ENCODE measurements at regions not wholly inside any gene's neighbourhood (a gene's known extent, or its start where the extent isn't known, plus 50 kb on each side); places are given as distances from the start of the nearest gene placed in this dataset.

- Histone ChIP-seq H3K4me1 (ENCODE audit: low read depth) (no peaks in the 10 kb centered on the region), H3K36me3 (no peaks in the 10 kb centered on the region), H3K27ac (no peak overlapping the region), H3K9me3 (ENCODE audit: low read depth) (no peaks in the 10 kb centered on the region), H3K4me3 (no peak overlapping the region), H3K27me3 (no peaks in the 10 kb centered on the region)
- no peak for DNase-seq (ENCODE audit: low read depth in 1 of 2, low spot score in 1 of 2)
- no peak for TF ChIP-seq CTCF (IDR thresholded peaks at IDR 0.05; ENCODE audit: low read depth, low read length)
These were observed 318.2 kb downstream of the SAMD5 start for GRCh38 chr6:147826698-147827097.

- H3K4me3 ChIP-seq: no peak overlapping the region
- no peaks in the 10 kb centered on the region for H3K36me3 ChIP-seq
- no peak overlapping the region for H3K27ac ChIP-seq
- H3K27me3 ChIP-seq: no peaks in the 10 kb centered on the region
- DNase-seq (ENCODE audit: low read depth in 1 of 2, low spot score in 1 of 2): no peak
- H3K4me1 ChIP-seq (ENCODE audit: low read depth): no peaks in the 10 kb centered on the region
- no peak for TF ChIP-seq CTCF (IDR thresholded peaks at IDR 0.05; ENCODE audit: low read depth, low read length)
- no peaks in the 10 kb centered on the region for H3K9me3 ChIP-seq (ENCODE audit: low read depth)
These were observed 320.9 kb downstream of the SAMD5 start for GRCh38 chr6:147829418-147829817.

- TF ChIP-seq CTCF (IDR thresholded peaks at IDR 0.05; ENCODE audit: low read depth, low read length): no peak
- H3K9me3 ChIP-seq (ENCODE audit: low read depth): no peaks in the 10 kb centered on the region
- H3K4me1 ChIP-seq (ENCODE audit: low read depth): no peaks in the 10 kb centered on the region
- H3K36me3 ChIP-seq: no peaks in the 10 kb centered on the region
- H3K4me3 ChIP-seq: no peak overlapping the region
- H3K27me3 ChIP-seq: no peaks in the 10 kb centered on the region
- no peak for DNase-seq (ENCODE audit: low read depth in 1 of 2, low spot score in 1 of 2)
- H3K27ac ChIP-seq: no peak overlapping the region
These were observed 321.3 kb downstream of the SAMD5 start for GRCh38 chr6:147829835-147830234.

GRCh38 chr6:147831356-147831755, 322.9 kb downstream of the SAMD5 start:
- DNase-seq (ENCODE audit: low read depth in 1 of 2, low spot score in 1 of 2): no peak
- H3K36me3 ChIP-seq: no peaks in the 10 kb centered on the region
- no peak overlapping the region for H3K27ac ChIP-seq
- H3K9me3 ChIP-seq (ENCODE audit: low read depth): no peaks in the 10 kb centered on the region
- H3K4me1 ChIP-seq (ENCODE audit: low read depth): no peaks in the 10 kb centered on the region
- H3K27me3 ChIP-seq: no peaks in the 10 kb centered on the region
- no peak for TF ChIP-seq CTCF (IDR thresholded peaks at IDR 0.05; ENCODE audit: low read depth, low read length)
- no peak overlapping the region for H3K4me3 ChIP-seq

GRCh38 chr6:147833607-147834006, 325.1 kb downstream of the SAMD5 start:
- Histone ChIP-seq H3K27ac (no peak overlapping the region), H3K4me3 (no peak overlapping the region), H3K27me3 (no peaks in the 10 kb centered on the region), H3K9me3 (ENCODE audit: low read depth) (no peaks in the 10 kb centered on the region), H3K36me3 (no peaks in the 10 kb centered on the region), H3K4me1 (ENCODE audit: low read depth) (no peaks in the 10 kb centered on the region)
- no peak for DNase-seq (ENCODE audit: low read depth in 1 of 2, low spot score in 1 of 2)
- no peak for TF ChIP-seq CTCF (IDR thresholded peaks at IDR 0.05; ENCODE audit: low read depth, low read length)

Measured in cardiac muscle cell (in vitro differentiated cells and primary cell).